ENCODE measurements at regions not wholly inside any gene's neighbourhood (a gene's known extent, or its start where the extent isn't known, plus 50 kb on each side); places are given as distances from the start of the nearest gene placed in this dataset.

GRCh38 chr1:229987953-229988352, 79.1 kb upstream of the GALNT2 start:
- Histone ChIP-seq H3K4me1 (ENCODE audit: low read depth) (no peaks in the 10 kb centered on the region), H3K36me3 (no peaks in the 10 kb centered on the region), H3K27me3 (peaks cover 13% of the 10 kb centered on the region), H3K4me3 (no peak overlapping the region), H3K27ac (no peak overlapping the region), H3K9me3 (ENCODE audit: low read depth) (no peaks in the 10 kb centered on the region)
- TF ChIP-seq, protein P1, sequence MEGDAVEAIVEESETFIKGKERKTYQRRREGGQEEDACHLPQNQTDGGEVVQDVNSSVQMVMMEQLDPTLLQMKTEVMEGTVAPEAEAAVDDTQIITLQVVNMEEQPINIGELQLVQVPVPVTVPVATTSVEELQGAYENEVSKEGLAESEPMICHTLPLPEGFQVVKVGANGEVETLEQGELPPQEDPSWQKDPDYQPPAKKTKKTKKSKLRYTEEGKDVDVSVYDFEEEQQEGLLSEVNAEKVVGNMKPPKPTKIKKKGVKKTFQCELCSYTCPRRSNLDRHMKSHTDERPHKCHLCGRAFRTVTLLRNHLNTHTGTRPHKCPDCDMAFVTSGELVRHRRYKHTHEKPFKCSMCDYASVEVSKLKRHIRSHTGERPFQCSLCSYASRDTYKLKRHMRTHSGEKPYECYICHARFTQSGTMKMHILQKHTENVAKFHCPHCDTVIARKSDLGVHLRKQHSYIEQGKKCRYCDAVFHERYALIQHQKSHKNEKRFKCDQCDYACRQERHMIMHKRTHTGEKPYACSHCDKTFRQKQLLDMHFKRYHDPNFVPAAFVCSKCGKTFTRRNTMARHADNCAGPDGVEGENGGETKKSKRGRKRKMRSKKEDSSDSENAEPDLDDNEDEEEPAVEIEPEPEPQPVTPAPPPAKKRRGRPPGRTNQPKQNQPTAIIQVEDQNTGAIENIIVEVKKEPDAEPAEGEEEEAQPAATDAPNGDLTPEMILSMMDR (IDR thresholded peaks at IDR 0.05; ENCODE audit: low read depth, low read length), result no peak
- DNase-seq (ENCODE audit: low read depth in 1 of 2, low spot score in 1 of 2), result no peak

DNA sequence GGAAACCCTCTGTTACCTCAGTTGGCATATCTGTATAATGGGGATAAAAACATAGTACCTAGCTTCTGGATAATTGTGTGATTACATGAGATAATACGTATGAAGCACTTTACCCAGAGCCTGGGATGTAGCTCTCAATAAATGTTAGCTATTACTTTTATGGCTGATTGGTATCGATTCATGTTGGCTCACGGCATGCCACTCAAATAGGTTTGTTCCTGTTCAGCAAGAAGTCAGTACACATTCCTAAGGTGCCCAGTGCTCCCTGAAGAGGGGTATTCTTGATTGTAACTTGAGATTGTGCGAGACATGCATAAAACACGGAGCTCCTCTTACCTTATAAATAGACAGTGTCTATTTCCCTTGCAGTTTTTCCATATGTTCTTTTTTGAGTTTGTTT, 78.5 kb upstream of the GALNT2 start:
- no peak for DNase-seq (ENCODE audit: low read depth in 1 of 2, low spot score in 1 of 2)
- no peaks in the 10 kb centered on the region for H3K36me3 ChIP-seq
- no peaks in the 10 kb centered on the region for H3K9me3 ChIP-seq (ENCODE audit: low read depth)
- no peaks in the 10 kb centered on the region for H3K4me1 ChIP-seq (ENCODE audit: low read depth)
- TF ChIP-seq, protein P1 (IDR thresholded peaks at IDR 0.05; ENCODE audit: low read depth, low read length), result no peak
- no peak overlapping the region for H3K4me3 ChIP-seq
- peaks cover 11% of the 10 kb centered on the region for H3K27me3 ChIP-seq
- H3K27ac ChIP-seq, result no peak overlapping the region

GRCh38 chr1:229989591-229990248, 77.3 kb upstream of the GALNT2 start:
- no peak overlapping the region for H3K27ac ChIP-seq
- no peaks in the 10 kb centered on the region for H3K4me1 ChIP-seq (ENCODE audit: low read depth)
- no peak overlapping the region for H3K4me3 ChIP-seq
- no peak for DNase-seq (ENCODE audit: low read depth in 1 of 2, low spot score in 1 of 2)
- H3K27me3 ChIP-seq, result peaks cover 11% of the 10 kb centered on the region
- TF ChIP-seq, protein P1 (IDR thresholded peaks at IDR 0.05; ENCODE audit: low read depth, low read length), result no peak
- H3K36me3 ChIP-seq, result no peaks in the 10 kb centered on the region
- no peaks in the 10 kb centered on the region for H3K9me3 ChIP-seq (ENCODE audit: low read depth)

GRCh38 chr1:229990326-229990725, 76.7 kb upstream of the GALNT2 start:
- Histone ChIP-seq H3K27ac (no peak overlapping the region), H3K27me3 (peaks cover 11% of the 10 kb centered on the region), H3K4me3 (no peak overlapping the region), H3K9me3 (ENCODE audit: low read depth) (no peaks in the 10 kb centered on the region), H3K4me1 (ENCODE audit: low read depth) (no peaks in the 10 kb centered on the region), H3K36me3 (no peaks in the 10 kb centered on the region)
- no peak for DNase-seq (ENCODE audit: low read depth in 1 of 2, low spot score in 1 of 2)
- TF ChIP-seq, protein P1 (IDR thresholded peaks at IDR 0.05; ENCODE audit: low read depth, low read length), result no peak

DNA sequence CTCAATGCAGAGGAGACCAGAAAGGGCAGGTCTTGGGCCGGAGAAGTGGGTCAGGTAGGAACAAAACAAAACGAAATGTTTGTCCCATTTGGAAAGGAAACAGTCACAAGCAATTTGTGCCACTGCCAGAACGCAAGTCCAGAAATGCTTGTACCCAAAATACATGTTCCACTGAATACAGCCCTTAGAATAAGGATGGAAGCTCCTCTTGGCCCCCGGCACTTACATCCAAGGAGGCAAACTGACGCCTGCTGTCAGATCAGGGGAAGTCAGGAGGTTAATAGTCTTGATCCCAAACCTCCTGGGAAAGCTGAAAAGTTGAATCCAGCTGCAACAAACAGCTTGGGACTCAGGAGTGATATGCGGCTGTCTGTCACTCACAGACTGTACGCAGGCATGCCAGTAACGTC, 75.9 kb upstream of the GALNT2 start:
- DNase-seq (ENCODE audit: low read depth in 1 of 2, low spot score in 1 of 2), result no peak
- Histone ChIP-seq H3K4me3 (no peak overlapping the region), H3K27me3 (peaks cover 11% of the 10 kb centered on the region), H3K9me3 (ENCODE audit: low read depth) (no peaks in the 10 kb centered on the region), H3K4me1 (ENCODE audit: low read depth) (no peaks in the 10 kb centered on the region), H3K27ac (no peak overlapping the region), H3K36me3 (no peaks in the 10 kb centered on the region)
- TF ChIP-seq, protein P1 (IDR thresholded peaks at IDR 0.05; ENCODE audit: low read depth, low read length), result no peak
